Parathyroid adenoma (tissue), 2 donors: ENCODE measurements at regions not wholly inside any gene's neighbourhood (a gene's known extent, or its start where the extent isn't known, plus 50 kb on each side); places are given as distances from the start of the nearest gene placed in this dataset.

Source experiments
- H2AFZ ChIP-seq: fragments of 300-600 bp; sonication (generic); one replicate; pipeline ENCODE4 v1.7.0; 2017; ENCODE audit warnings: antibody characterized with exemption, mild to moderate bottlenecking
- H3K27ac ChIP-seq: fragments of 300-600 bp; sonication (generic); one replicate; pipeline ENCODE4 v1.7.0; 2017
- H3K27me3 ChIP-seq: fragments of 300-600 bp; sonication (generic); one replicate; pipeline ENCODE4 v1.7.0; 2017; ENCODE audit warnings: low read length; ENCODE audit not compliant: control insufficient read depth, insufficient read depth
- H3K36me3 ChIP-seq: fragments of 300-600 bp; sonication (generic); one replicate; pipeline ENCODE4 v1.7.0; 2017; ENCODE audit warnings: low read length; ENCODE audit not compliant: control insufficient read depth, insufficient read depth
- H3K4me1 ChIP-seq: fragments of 300-600 bp; sonication (generic); one replicate; pipeline ENCODE4 v1.7.0; 2017; ENCODE audit warnings: control low read depth
- H3K4me2 ChIP-seq: fragments of 300-600 bp; sonication (generic); one replicate; pipeline ENCODE4 v1.7.0; 2017; ENCODE audit warnings: low read length
- H3K4me3 ChIP-seq: fragments of 300-600 bp; sonication (generic); one replicate; pipeline ENCODE4 v1.7.0; 2017; ENCODE audit warnings: low read depth, low read length
- H3K79me2 ChIP-seq: fragments of 300-600 bp; sonication (generic); one replicate; pipeline ENCODE4 v1.7.0; 2017; ENCODE audit warnings: control low read depth
- H3K9ac ChIP-seq: fragments of 300-600 bp; sonication (generic); one replicate; pipeline ENCODE4 v1.7.0; 2017; ENCODE audit warnings: mild to moderate bottlenecking
- H3K9me3 ChIP-seq: fragments of 300-600 bp; sonication (generic); one replicate; pipeline ENCODE4 v1.7.0; 2017; ENCODE audit warnings: low read length; ENCODE audit not compliant: control insufficient read depth
- TF ChIP-seq, protein P1 (sequence below): fragments of 300-600 bp; sonication (generic); IDR thresholded peaks from one replicate; pipeline ENCODE4 v1.7.0; 2017; ENCODE audit warnings: antibody characterized with exemption, mild to moderate bottlenecking
- donor health status: primary hyperparathyroidism.

DNA sequence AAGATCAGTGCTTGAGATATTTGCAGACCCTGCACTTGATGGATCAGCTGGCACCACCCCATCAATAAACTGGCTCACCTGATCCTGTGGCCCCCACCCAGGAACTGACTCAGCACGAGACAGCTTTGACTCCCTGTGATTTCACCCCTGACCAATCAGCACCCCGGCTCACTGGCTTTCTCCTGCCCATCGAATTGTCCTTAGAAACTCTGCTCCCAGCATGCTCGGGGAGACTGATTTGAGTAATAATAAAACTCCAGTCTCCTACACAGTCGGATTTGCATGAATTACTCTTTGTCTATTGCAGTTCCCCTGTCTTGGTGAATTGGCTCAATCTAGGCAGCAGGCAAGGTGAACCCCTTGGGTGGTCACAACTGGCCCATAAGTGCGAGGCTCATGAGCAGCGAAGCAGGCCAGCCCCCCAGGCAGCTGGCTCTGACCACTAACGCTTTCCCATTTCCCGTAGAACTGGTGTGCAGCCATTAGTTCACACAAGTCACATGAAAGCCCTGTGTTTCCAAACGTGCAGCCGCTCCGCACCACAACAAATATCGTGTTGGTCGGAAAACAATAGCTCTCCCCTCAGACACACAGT, 79.6 kb downstream of the RSPH3 start:
- TF ChIP-seq, protein P1, sequence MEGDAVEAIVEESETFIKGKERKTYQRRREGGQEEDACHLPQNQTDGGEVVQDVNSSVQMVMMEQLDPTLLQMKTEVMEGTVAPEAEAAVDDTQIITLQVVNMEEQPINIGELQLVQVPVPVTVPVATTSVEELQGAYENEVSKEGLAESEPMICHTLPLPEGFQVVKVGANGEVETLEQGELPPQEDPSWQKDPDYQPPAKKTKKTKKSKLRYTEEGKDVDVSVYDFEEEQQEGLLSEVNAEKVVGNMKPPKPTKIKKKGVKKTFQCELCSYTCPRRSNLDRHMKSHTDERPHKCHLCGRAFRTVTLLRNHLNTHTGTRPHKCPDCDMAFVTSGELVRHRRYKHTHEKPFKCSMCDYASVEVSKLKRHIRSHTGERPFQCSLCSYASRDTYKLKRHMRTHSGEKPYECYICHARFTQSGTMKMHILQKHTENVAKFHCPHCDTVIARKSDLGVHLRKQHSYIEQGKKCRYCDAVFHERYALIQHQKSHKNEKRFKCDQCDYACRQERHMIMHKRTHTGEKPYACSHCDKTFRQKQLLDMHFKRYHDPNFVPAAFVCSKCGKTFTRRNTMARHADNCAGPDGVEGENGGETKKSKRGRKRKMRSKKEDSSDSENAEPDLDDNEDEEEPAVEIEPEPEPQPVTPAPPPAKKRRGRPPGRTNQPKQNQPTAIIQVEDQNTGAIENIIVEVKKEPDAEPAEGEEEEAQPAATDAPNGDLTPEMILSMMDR, result no peak
- Histone ChIP-seq H3K4me3 (no peak overlapping the region), H3K36me3 (no peaks in the 10 kb centered on the region), H3K27ac (no peak overlapping the region), H3K27me3 (no peaks in the 10 kb centered on the region), H2AFZ (peak overlapping the region; percentile 48), H3K4me1 (peaks cover 17% of the 10 kb centered on the region), H3K9ac (no peak overlapping the region), H3K4me2 (no peak overlapping the region), H3K79me2 (no peaks in the 10 kb centered on the region), H3K9me3 (no peaks in the 10 kb centered on the region)

DNA sequence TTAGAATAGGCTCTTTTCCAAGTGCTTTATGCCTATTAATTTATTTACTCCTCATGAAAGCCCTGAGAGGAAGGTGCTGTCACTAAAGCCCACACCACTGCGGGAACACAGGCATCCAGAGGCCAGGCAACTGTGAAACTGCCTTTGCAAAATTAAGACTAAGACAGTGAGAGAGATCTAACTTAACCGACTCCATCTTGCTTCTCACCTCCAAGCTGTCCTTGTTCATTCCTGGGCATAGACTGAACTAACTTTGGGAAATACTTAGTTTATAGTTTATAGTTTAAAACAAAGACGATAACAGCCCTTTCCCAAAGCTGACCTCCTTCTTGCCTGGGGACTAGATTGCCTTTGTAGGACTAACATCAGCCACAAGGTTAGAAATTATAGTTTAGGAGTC, 80.1 kb downstream of the RSPH3 start:
- H2AFZ ChIP-seq, result peak overlapping the region; percentile 48
- H3K27ac ChIP-seq, result no peak overlapping the region
- H3K9me3 ChIP-seq, result no peaks in the 10 kb centered on the region
- H3K36me3 ChIP-seq, result no peaks in the 10 kb centered on the region
- H3K4me3 ChIP-seq, result no peak overlapping the region
- H3K27me3 ChIP-seq, result no peaks in the 10 kb centered on the region
- TF ChIP-seq, protein P1, result no peak
- no peaks in the 10 kb centered on the region for H3K79me2 ChIP-seq
- H3K4me1 ChIP-seq, result peaks cover 17% of the 10 kb centered on the region
- H3K9ac ChIP-seq, result no peak overlapping the region
- no peak overlapping the region for H3K4me2 ChIP-seq

DNA sequence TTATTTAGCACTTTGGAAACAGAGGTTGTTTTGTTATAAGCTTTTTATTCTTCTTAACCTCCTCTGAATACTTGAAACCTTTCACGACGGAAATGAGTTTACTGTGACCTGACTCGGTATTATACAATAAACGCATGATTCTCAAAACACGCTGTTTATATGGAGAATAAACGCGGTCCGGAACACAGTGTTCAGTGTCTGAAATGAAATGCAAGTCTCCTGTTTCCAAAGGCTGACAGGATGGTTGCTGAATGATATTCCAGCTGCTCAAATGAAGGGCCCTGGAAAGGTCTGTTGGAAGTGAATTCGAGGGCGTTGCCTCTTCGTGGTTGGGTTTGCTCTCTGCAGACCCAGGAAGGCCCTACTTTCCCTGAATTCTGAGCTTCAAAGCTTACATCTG, 83.4 kb downstream of the RSPH3 start:
- H3K27ac ChIP-seq, result no peak overlapping the region
- no peaks in the 10 kb centered on the region for H3K36me3 ChIP-seq
- H3K27me3 ChIP-seq, result no peaks in the 10 kb centered on the region
- TF ChIP-seq, protein P1, result no peak
- no peak overlapping the region for H2AFZ ChIP-seq
- no peaks in the 10 kb centered on the region for H3K79me2 ChIP-seq
- H3K9ac ChIP-seq, result no peak overlapping the region
- H3K4me1 ChIP-seq, result peaks cover 12% of the 10 kb centered on the region
- H3K4me3 ChIP-seq, result no peak overlapping the region
- H3K4me2 ChIP-seq, result no peak overlapping the region
- no peaks in the 10 kb centered on the region for H3K9me3 ChIP-seq

DNA sequence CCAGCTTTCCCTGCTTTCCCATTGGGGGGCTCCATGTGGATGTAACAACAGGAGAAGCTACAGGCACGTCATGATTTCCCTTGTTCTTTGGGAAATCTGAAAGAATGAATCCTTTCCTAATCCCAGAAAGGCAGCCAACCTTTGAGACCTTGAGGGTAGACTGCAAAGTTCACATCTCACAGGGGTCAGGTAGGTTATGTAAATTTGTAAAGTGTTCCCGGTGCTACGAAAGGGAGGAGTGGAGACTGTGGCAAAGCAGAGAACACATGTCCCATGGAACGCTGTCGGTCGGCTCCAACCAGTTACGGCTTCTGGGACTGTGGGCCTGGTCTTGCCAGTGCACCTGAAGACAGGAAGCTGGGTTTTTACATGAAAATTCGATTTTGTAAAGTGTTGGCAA, 85.1 kb downstream of the RSPH3 start:
- no peaks in the 10 kb centered on the region for H3K79me2 ChIP-seq
- no peak overlapping the region for H3K4me2 ChIP-seq

More for the DNA sequence above, 85.1 kb downstream of the RSPH3 start:
- Histone ChIP-seq H3K4me3 (no peak overlapping the region), H3K9me3 (no peaks in the 10 kb centered on the region), H3K36me3 (no peaks in the 10 kb centered on the region), H3K9ac (no peak overlapping the region), H3K27ac (no peak overlapping the region), H2AFZ (no peak overlapping the region), H3K27me3 (no peaks in the 10 kb centered on the region), H3K4me1 (peaks cover 19% of the 10 kb centered on the region)
- TF ChIP-seq, protein P1, result no peak
